ENCODE measurements at regions not wholly inside any gene's neighbourhood (a gene's known extent, or its start where the extent isn't known, plus 50 kb on each side); places are given as distances from the start of the nearest gene placed in this dataset.

DNA sequence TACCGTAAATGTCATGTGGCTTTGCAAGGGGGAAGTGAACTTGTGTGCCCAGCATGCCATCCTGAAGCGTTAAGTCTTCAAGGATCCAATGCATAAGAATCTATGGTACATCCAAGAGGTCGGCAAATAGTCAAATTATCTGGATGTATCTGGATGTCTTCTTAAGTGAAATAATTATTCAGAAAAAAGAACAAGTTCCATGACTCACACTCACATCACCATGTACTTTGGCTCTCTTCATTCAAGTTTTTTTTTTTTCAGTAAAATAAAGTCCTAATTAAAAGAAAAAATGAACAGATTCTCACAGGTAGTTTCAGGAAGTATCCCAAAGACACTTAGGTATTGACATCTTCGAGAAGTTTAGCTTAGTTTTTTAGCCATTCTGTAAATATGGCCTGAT, 62.7 kb upstream of the MEGF10 start:
- no peak overlapping the region for H2AFZ ChIP-seq
- TF ChIP-seq EZH2 (IDR thresholded peaks at IDR 0.05; ENCODE audit: low read depth): no peak
- TF ChIP-seq, protein P1, sequence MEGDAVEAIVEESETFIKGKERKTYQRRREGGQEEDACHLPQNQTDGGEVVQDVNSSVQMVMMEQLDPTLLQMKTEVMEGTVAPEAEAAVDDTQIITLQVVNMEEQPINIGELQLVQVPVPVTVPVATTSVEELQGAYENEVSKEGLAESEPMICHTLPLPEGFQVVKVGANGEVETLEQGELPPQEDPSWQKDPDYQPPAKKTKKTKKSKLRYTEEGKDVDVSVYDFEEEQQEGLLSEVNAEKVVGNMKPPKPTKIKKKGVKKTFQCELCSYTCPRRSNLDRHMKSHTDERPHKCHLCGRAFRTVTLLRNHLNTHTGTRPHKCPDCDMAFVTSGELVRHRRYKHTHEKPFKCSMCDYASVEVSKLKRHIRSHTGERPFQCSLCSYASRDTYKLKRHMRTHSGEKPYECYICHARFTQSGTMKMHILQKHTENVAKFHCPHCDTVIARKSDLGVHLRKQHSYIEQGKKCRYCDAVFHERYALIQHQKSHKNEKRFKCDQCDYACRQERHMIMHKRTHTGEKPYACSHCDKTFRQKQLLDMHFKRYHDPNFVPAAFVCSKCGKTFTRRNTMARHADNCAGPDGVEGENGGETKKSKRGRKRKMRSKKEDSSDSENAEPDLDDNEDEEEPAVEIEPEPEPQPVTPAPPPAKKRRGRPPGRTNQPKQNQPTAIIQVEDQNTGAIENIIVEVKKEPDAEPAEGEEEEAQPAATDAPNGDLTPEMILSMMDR (conservative IDR thresholded peaks at IDR 0.05): no peak

DNA sequence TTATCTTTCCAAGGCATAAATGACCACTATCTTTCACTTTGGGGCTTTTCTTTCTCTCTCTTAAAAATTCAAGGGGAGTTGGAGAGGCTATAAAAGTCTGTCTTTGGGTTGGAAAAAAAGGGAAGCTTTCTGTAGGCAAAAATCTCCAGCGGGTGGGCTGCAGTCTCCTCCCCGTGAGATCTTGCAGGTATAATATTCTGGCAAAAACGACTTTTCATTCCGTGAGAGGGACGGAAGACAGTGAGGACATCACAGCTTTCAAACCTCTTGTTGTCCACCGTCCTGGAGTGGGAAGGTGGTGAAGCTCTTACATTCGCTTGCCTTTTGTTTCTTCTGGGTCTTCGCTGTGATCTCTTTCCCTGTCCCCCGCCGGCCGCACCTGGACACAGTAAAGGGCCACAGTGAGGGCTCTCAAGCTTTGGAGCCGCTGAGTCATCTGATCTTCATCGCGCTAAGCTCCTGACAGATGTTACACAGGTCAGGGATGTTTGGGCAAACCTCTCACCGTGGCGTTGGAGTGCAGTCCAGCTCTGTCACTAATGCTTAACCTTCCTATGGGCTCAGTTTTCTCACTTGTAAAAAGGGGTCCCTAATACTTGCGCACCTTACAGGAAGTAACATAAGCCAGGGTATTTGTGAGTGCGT, 61.9 kb upstream of the MEGF10 start:
- Histone ChIP-seq H3K4me3 (peak overlapping the region; percentile 94; the same call in 1 of the 2 replicates), H2AFZ (peak overlapping the region; percentile 91), H3K4me2 (peak overlapping the region; percentile 95), H3K9me2 (ENCODE audit: insufficient read depth) (no peaks in the 10 kb centered on the region), H3K4me1 (replicated peaks; ENCODE audit: insufficient read depth) (peaks cover 17% of the 10 kb centered on the region; the same call in 1 of the 2 replicates), H3K36me3 (ENCODE audit: low read depth) (no peaks in the 10 kb centered on the region), H3K27me3 (ENCODE audit: insufficient read depth, low read depth) (no peaks in the 10 kb centered on the region), H3K79me2 (ENCODE audit: low read depth) (no peaks in the 10 kb centered on the region), H3K27ac (0 out of 2 replicates have a peak overlapping the region, but pooled peaks have one; percentile 3), H4K20me1 (ENCODE audit: insufficient read depth) (no peaks in the 10 kb centered on the region), H3F3A (ENCODE audit: insufficient read depth, low read depth) (0 out of 2 replicates have a peak, but pooled peaks cover 5% of the 10 kb centered on the region), H3K9me3 (ENCODE audit: insufficient read depth, low read depth) (no peaks in the 10 kb centered on the region; the same call in 1 of the 2 replicates)
- TF ChIP-seq, protein P1 (conservative IDR thresholded peaks at IDR 0.05): no peak
- no peak for TF ChIP-seq EZH2 (IDR thresholded peaks at IDR 0.05; ENCODE audit: low read depth)
- DNase-seq: no peak
- BruUV-seq (replicated peaks): no TSS peak
- ChIA-PET POLR2A (ENCODE audit: unreplicated experiment) (no interaction called here), CTCF (no interaction called here)
- intact Hi-C loops (cut with micrococcal nuclease; ENCODE audit: unreplicated experiment): no loop called here

More for the DNA sequence above, 62.7 kb upstream of the MEGF10 start:
- Histone ChIP-seq H3K9me3 (ENCODE audit: insufficient read depth, low read depth) (no peaks in the 10 kb centered on the region; the same call in 1 of the 2 replicates), H3K27me3 (ENCODE audit: insufficient read depth, low read depth) (no peaks in the 10 kb centered on the region), H3K79me2 (ENCODE audit: low read depth) (no peaks in the 10 kb centered on the region), H3K4me3 (no peak overlapping the region), H3K27ac (no peak overlapping the region), H3K4me2 (no peak overlapping the region; the same call in 1 of the 2 replicates), H3K9me2 (ENCODE audit: insufficient read depth) (no peaks in the 10 kb centered on the region), H3K4me1 (replicated peaks; ENCODE audit: insufficient read depth) (peaks cover 17% of the 10 kb centered on the region; the same call in 1 of the 2 replicates), H4K20me1 (ENCODE audit: insufficient read depth) (no peaks in the 10 kb centered on the region), H3F3A (ENCODE audit: insufficient read depth, low read depth) (0 out of 2 replicates have a peak, but pooled peaks cover 5% of the 10 kb centered on the region), H3K36me3 (ENCODE audit: low read depth) (no peaks in the 10 kb centered on the region)
- no TSS peak for BruUV-seq (replicated peaks)
- POLR2A ChIA-PET (ENCODE audit: unreplicated experiment): no interaction called here
- CTCF ChIA-PET: no interaction called here
- intact Hi-C loops (cut with micrococcal nuclease; ENCODE audit: unreplicated experiment): no loop called here
- DNase-seq: no peak

DNA sequence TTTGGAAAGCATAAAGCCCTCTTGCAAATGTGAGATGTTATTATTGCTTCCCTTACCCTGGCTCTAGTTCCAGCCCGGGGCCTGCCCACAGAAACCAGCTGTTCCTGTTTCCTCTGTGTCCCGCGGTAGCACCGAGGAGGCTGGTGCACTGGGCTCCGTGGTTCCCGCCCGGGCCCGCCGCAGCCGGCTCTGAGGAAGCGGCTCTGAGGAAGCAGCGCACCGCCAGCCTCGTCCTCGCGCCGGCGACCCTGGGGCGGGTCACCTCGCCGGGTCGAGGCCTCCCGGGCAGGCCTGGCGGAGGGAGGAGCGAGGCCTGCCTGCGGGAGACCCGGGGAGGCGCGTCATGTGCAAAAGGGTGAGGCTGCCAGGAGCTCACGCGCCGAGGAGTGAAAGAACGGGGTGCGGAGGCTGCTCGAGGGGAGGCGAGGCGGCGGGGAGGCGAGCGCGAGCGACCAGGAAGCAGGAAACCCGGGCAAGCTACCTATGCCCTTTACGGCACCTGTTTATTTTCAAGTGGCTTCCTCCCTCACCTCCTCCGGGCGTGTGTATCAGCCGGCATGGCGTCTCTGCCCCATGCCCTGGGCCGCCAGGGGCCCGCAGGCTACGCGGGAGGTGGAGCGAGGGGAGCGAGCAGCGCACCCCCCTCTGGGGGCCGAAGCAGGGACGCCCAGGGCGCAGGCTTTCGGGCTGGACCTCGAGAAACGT, 61.3 kb upstream of the MEGF10 start:
- peak overlapping the region; percentile 94 for H3K4me3 ChIP-seq
- no TSS peak for BruUV-seq (replicated peaks)
- H3K4me1 ChIP-seq (replicated peaks; ENCODE audit: insufficient read depth): peaks cover 17% of the 10 kb centered on the region; the same call in 1 of the 2 replicates
- H3K36me3 ChIP-seq (ENCODE audit: low read depth): no peaks in the 10 kb centered on the region
- TF ChIP-seq, protein P1 (conservative IDR thresholded peaks at IDR 0.05): no peak
- no peak for TF ChIP-seq EZH2 (IDR thresholded peaks at IDR 0.05; ENCODE audit: low read depth)
- peak; percentile 27 to 47 for DNase-seq
- peak overlapping the region; percentile 91 for H2AFZ ChIP-seq
- H3K4me2 ChIP-seq: peak overlapping the region; percentile 95
- H3K27ac ChIP-seq: 0 out of 2 replicates have a peak overlapping the region, but pooled peaks have one; percentile 3
- no peaks in the 10 kb centered on the region; the same call in 1 of the 2 replicates for H3K9me3 ChIP-seq (ENCODE audit: insufficient read depth, low read depth)
- H3F3A ChIP-seq (ENCODE audit: insufficient read depth, low read depth): 0 out of 2 replicates have a peak, but pooled peaks cover 5% of the 10 kb centered on the region
- no peaks in the 10 kb centered on the region for H3K27me3 ChIP-seq (ENCODE audit: insufficient read depth, low read depth)
- H4K20me1 ChIP-seq (ENCODE audit: insufficient read depth): no peaks in the 10 kb centered on the region
- no peaks in the 10 kb centered on the region for H3K79me2 ChIP-seq (ENCODE audit: low read depth)
- H3K9me2 ChIP-seq (ENCODE audit: insufficient read depth): no peaks in the 10 kb centered on the region
- intact Hi-C loops (cut with micrococcal nuclease; ENCODE audit: unreplicated experiment): no loop called here
- ChIA-PET POLR2A (ENCODE audit: unreplicated experiment) (no interaction called here), CTCF (no interaction called here)

All from PC-9 (cell line).